Hepatocyte (in vitro differentiated cells): ENCODE measurements at regions not wholly inside any gene's neighbourhood (a gene's known extent, or its start where the extent isn't known, plus 50 kb on each side); places are given as distances from the start of the nearest gene placed in this dataset.

Experiments
- DNase-seq: peaks from one replicate; pipeline ENCODE4 v3.0.0-alpha.2; 2016; ENCODE audit warnings: low spot score
- H2AFZ ChIP-seq: fragments of 200-600 bp; sonication (generic); 2 replicates; pipeline ENCODE4 v1.6.0; 2016; ENCODE audit warnings: antibody characterized with exemption, mild to moderate bottlenecking
- H3K27ac ChIP-seq: fragments of 200-600 bp; sonication (generic); 2 replicates; pipeline ENCODE4 v1.5.1; 2016; ENCODE audit warnings: mild to moderate bottlenecking
- H3K27me3 ChIP-seq: fragments of 200-600 bp; sonication (generic); 2 replicates; pipeline ENCODE4 v1.6.1; 2016
- H3K36me3 ChIP-seq: fragments of 200-600 bp; sonication (generic); replicated peaks from 2 replicates; pipeline ENCODE4 v1.5.1; 2016; ENCODE audit warnings: low read depth; ENCODE audit not compliant: insufficient read depth
- H3K4me1 ChIP-seq: fragments of 200-600 bp; sonication (generic); 2 replicates; pipeline ENCODE4 v1.5.1; 2016; ENCODE audit warnings: mild to moderate bottlenecking, moderate library complexity; ENCODE audit not compliant: insufficient read depth
- H3K4me2 ChIP-seq: fragments of 200-600 bp; sonication (generic); 2 replicates; pipeline ENCODE4 v1.6.0; 2016
- H3K4me3 ChIP-seq: fragments of 200-600 bp; sonication (generic); 2 replicates; pipeline ENCODE4 v1.5.1; 2016; ENCODE audit warnings: mild to moderate bottlenecking
- H3K79me2 ChIP-seq: fragments of 200-600 bp; sonication (generic); 2 replicates; pipeline ENCODE4 v1.6.0; 2017; ENCODE audit warnings: mild to moderate bottlenecking
- H3K9me2 ChIP-seq: fragments of 200-600 bp; sonication (generic); replicated peaks from 2 replicates; pipeline ENCODE4 v1.6.0; 2017; ENCODE audit warnings: mild to moderate bottlenecking; ENCODE audit not compliant: insufficient read depth
- H3K9me3 ChIP-seq: fragments of 200-600 bp; sonication (generic); 2 replicates; pipeline ENCODE4 v1.5.1; 2016; ENCODE audit warnings: low read depth, mild to moderate bottlenecking
- H4K20me1 ChIP-seq: fragments of 200-600 bp; sonication (generic); 2 replicates; pipeline ENCODE4 v1.6.0; 2016; ENCODE audit warnings: mild to moderate bottlenecking; ENCODE audit not compliant: insufficient read depth, poor library complexity, severe bottlenecking
- EZH2 ChIP-seq: fragments of 200-600 bp; sonication (generic); IDR thresholded peaks from 2 replicates; pipeline ENCODE4 v1.6.1; 2016; ENCODE audit warnings: antibody characterized with exemption, mild to moderate bottlenecking, borderline replicate concordance
- EZH2phosphoT487 ChIP-seq: fragments of 200-600 bp; sonication (generic); IDR thresholded peaks from one replicate; pipeline ENCODE4 v1.6.1; 2018; ENCODE audit warnings: antibody characterized with exemption, mild to moderate bottlenecking, low read depth, moderate library complexity; ENCODE audit not compliant: unreplicated experiment, severe bottlenecking
- WGBS: methylation state at CpG from one replicate; pipeline ENCODE4 v1.1.6; 2016; ENCODE audit warnings: low lambda C conversion rate; ENCODE audit errors: missing lambda C conversion rate; 5-methylcytosine and 5-hydroxymethylcytosine counted together
- TF ChIP-seq, protein P1 (sequence below): fragments of 200-600 bp; sonication (generic); IDR thresholded peaks from 2 replicates; pipeline ENCODE4 v1.5.1; 2016; ENCODE audit warnings: antibody characterized with exemption, mild to moderate bottlenecking; ENCODE audit not compliant: poor library complexity

DNA sequence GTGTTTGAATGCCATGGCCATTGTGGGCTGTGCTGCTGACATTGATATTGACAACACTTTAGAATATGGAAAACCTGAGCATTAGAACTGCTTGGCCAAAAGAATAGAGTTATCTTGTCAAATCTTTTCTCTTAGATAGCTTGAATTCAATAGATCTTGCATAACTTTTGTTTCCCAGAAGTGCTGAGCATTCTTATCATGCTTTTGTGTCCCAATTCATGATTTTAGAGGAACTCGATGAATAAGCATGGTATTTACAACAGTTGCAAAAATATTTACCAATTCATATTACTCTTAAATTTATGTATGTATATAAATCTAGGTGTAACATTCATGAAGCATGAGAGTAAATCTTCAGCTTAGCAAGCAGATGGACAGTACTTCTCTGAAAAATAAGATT lies 508.0 kb downstream of the BCL11A start:
- no peak overlapping the region for H2AFZ ChIP-seq
- no peaks in the 10 kb centered on the region for H3K36me3 ChIP-seq
- H3K4me3 ChIP-seq = no peak overlapping the region
- no peaks in the 10 kb centered on the region for H4K20me1 ChIP-seq
- WGBS = 81% methylated on average over 1 of the region's 1 CpG
- no peaks in the 10 kb centered on the region for H3K9me3 ChIP-seq
- no peak for TF ChIP-seq EZH2phosphoT487
- TF ChIP-seq, protein P1, sequence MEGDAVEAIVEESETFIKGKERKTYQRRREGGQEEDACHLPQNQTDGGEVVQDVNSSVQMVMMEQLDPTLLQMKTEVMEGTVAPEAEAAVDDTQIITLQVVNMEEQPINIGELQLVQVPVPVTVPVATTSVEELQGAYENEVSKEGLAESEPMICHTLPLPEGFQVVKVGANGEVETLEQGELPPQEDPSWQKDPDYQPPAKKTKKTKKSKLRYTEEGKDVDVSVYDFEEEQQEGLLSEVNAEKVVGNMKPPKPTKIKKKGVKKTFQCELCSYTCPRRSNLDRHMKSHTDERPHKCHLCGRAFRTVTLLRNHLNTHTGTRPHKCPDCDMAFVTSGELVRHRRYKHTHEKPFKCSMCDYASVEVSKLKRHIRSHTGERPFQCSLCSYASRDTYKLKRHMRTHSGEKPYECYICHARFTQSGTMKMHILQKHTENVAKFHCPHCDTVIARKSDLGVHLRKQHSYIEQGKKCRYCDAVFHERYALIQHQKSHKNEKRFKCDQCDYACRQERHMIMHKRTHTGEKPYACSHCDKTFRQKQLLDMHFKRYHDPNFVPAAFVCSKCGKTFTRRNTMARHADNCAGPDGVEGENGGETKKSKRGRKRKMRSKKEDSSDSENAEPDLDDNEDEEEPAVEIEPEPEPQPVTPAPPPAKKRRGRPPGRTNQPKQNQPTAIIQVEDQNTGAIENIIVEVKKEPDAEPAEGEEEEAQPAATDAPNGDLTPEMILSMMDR = no peak
- TF ChIP-seq EZH2 = no peak
- H3K4me1 ChIP-seq = peaks cover 9% of the 10 kb centered on the region
- H3K27me3 ChIP-seq = no peaks in the 10 kb centered on the region
- H3K27ac ChIP-seq = no peak overlapping the region
- H3K9me2 ChIP-seq = no peaks in the 10 kb centered on the region
- no peak for DNase-seq
- no peaks in the 10 kb centered on the region for H3K79me2 ChIP-seq
- no peak overlapping the region for H3K4me2 ChIP-seq

DNA sequence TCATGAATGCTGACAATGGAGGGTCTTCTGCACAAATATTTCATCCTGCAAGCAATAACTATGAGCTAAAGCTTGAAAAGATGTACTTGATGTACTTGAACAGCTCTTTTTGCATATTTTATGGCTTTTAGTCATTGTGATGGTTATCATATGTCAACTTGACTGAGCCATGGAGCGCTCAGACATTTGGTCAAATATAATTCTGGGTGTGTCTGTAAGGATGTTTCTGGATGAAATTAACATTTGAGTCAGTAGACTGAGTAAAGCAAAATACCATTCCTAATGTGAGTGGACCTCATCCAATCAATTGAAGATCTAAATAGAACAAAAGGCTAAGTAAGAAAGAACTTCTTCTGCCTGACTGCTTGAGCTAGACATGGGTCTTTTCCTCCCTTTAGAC lies 509.0 kb downstream of the BCL11A start:
- 71% methylated on average over 1 of the region's 1 CpG for WGBS
- Histone ChIP-seq H3K9me3 (no peaks in the 10 kb centered on the region), H3K27ac (no peak overlapping the region), H3K36me3 (no peaks in the 10 kb centered on the region), H3K9me2 (no peaks in the 10 kb centered on the region), H4K20me1 (no peaks in the 10 kb centered on the region), H3K79me2 (no peaks in the 10 kb centered on the region), H3K4me1 (peaks cover 9% of the 10 kb centered on the region), H3K4me2 (no peak overlapping the region), H2AFZ (no peak overlapping the region), H3K27me3 (no peaks in the 10 kb centered on the region), H3K4me3 (no peak overlapping the region)
- TF ChIP-seq EZH2phosphoT487 (no peak), EZH2 (no peak)
- TF ChIP-seq, protein P1 = no peak
- DNase-seq = no peak

DNA sequence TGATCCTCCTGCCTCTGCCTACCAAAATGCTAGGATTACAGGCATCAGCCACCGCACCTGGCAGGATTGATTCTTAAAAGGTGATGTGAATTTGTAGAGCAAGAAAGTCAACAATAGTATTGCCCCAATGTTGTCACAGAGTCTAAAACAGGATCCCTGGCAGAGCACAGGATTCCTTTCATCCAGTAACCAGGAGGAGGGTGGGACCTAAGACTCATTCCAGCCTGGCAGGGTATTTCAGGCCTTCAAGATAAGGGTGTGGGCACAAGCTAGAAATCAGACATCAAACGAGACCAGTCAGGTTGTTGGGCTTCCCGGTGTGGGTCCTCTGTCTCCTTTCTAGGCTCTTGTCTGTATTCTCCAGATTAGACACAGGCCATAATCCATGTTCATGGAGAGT lies 511.4 kb downstream of the BCL11A start:
- no peak for DNase-seq
- Histone ChIP-seq H4K20me1 (no peaks in the 10 kb centered on the region), H3K27ac (no peak overlapping the region), H3K4me3 (no peak overlapping the region), H3K4me1 (no peaks in the 10 kb centered on the region), H3K36me3 (no peaks in the 10 kb centered on the region), H2AFZ (no peak overlapping the region), H3K9me2 (no peaks in the 10 kb centered on the region), H3K79me2 (no peaks in the 10 kb centered on the region), H3K27me3 (no peaks in the 10 kb centered on the region), H3K4me2 (no peak overlapping the region), H3K9me3 (no peaks in the 10 kb centered on the region)
- 73% methylated on average over 3 of the region's 3 CpGs for WGBS
- TF ChIP-seq EZH2phosphoT487 (no peak), EZH2 (no peak)
- TF ChIP-seq, protein P1 = no peak

DNA sequence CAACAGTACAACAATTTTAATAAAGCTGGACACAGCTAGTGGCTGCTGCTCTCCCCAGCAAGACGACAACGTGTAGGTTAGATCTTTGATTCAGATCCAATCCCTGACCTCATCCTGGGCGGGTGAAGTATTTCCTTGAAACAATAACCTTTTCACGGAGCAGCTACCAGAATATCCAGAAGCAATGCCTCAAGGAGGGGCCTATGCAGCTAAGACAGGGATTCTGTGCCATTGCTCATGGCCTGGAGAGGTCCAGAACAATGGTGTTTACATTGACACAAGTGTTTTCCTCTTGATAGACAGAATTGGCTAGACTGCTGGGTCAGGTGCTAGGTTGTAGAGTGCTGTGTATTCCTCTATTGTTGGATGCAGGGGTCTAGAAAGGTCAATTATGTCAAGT lies 520.1 kb downstream of the BCL11A start:
- H3K9me2 ChIP-seq = no peaks in the 10 kb centered on the region
- no peak overlapping the region for H3K27ac ChIP-seq
- H3K4me1 ChIP-seq = no peaks in the 10 kb centered on the region
- TF ChIP-seq EZH2 = no peak
- TF ChIP-seq, protein P1 = no peak
- TF ChIP-seq EZH2phosphoT487 = no peak
- no peaks in the 10 kb centered on the region for H4K20me1 ChIP-seq
- WGBS = 91% methylated on average over 4 of the region's 4 CpGs
- H3K4me2 ChIP-seq = no peak overlapping the region
- no peaks in the 10 kb centered on the region for H3K9me3 ChIP-seq
- H3K36me3 ChIP-seq = no peaks in the 10 kb centered on the region
- no peaks in the 10 kb centered on the region for H3K79me2 ChIP-seq
- H3K27me3 ChIP-seq = no peaks in the 10 kb centered on the region
- no peak overlapping the region for H3K4me3 ChIP-seq
- no peak overlapping the region for H2AFZ ChIP-seq
- no peak for DNase-seq
